GM11168 (cell line): ENCODE measurements at regions not wholly inside any gene's neighbourhood (a gene's known extent, or its start where the extent isn't known, plus 50 kb on each side); places are given as distances from the start of the nearest gene placed in this dataset.
"Not testable (repeated sequence)": the region's sequence is repeated elsewhere in the genome, so short reads cannot be mapped to it uniquely, and the experiment has no call there.

Experiments used
- in situ Hi-C: fragments of 300-500 bp; cut with MboI; formaldehyde crosslinking; loops from one replicate; pipeline ENCODE4 v1.12.0; 2022; ENCODE audit warnings: low sequenced_read_pairs; ENCODE audit not compliant: unreplicated experiment

GRCh38 chr19:40940771-40941170, 50.3 kb upstream of the CYP2B6 start:
- in situ Hi-C loops: loop anchor here (5.0 kb wide), 1 partner anchor 67 kb away; no protein-coding TSS in a partner anchor

GRCh38 chr19:40938007-40938406, 53.1 kb upstream of the CYP2B6 start:
- in situ Hi-C loops: not testable (repeated sequence)

GRCh38 chr19:40936755-40937154, 54.3 kb upstream of the CYP2B6 start:
- in situ Hi-C loops: no loop called here

- in situ Hi-C loops: no loop called here
Observed at GRCh38 chr19:40933025-40933424, 51.0 kb upstream of the CYP2A7 start.

- in situ Hi-C loops: no loop called here
Observed at GRCh38 chr19:40932008-40932959, 50.3 kb upstream of the CYP2A7 start.
